GM10266 (cell line): ENCODE measurements at regions not wholly inside any gene's neighbourhood (a gene's known extent, or its start where the extent isn't known, plus 50 kb on each side); places are given as distances from the start of the nearest gene placed in this dataset.

Source experiments
- DNase-seq: peaks from one replicate; pipeline ENCODE4 v3.0.0; 2012; ENCODE audit errors: extremely low spot score
- CTCF ChIP-seq: IDR thresholded peaks from 2 replicates; pipeline ENCODE4 v1.5.1; 2012; ENCODE audit warnings: mild to moderate bottlenecking, low read depth; ENCODE audit not compliant: control insufficient read depth, insufficient read depth; ENCODE audit errors: missing control alignments

- no peak for TF ChIP-seq CTCF
- no peak for DNase-seq
Observed at GRCh38 chr14:46384611-46385010, 267.0 kb downstream of the RPL10L start.

- no peak for TF ChIP-seq CTCF
- no peak for DNase-seq
Observed at GRCh38 chr14:46381674-46382073, 269.9 kb downstream of the RPL10L start.

GRCh38 chr14:46378248-46378647, 273.3 kb downstream of the RPL10L start:
- no peak for TF ChIP-seq CTCF
- DNase-seq = no peak

- TF ChIP-seq CTCF = no peak
- no peak for DNase-seq
Observed at GRCh38 chr14:46377305-46377704, 274.3 kb downstream of the RPL10L start.

GRCh38 chr14:46369391-46369790, 282.2 kb downstream of the RPL10L start:
- TF ChIP-seq CTCF = no peak
- no peak for DNase-seq

GRCh38 chr14:46368275-46368674, 283.3 kb downstream of the RPL10L start:
- DNase-seq = no peak
- TF ChIP-seq CTCF = no peak

- DNase-seq = no peak
- no peak for TF ChIP-seq CTCF
Observed at GRCh38 chr14:46352844-46353243, 298.7 kb downstream of the RPL10L start.
